Omental fat pad (tissue), 3 donors: ENCODE measurements at regions not wholly inside any gene's neighbourhood (a gene's known extent, or its start where the extent isn't known, plus 50 kb on each side); places are given as distances from the start of the nearest gene placed in this dataset.

Experiments used
- ATAC-seq: fragments of 150-250 bp; one replicate; pipeline ENCODE4 v1.9.1; 2016; ENCODE audit warnings: mild to moderate bottlenecking, moderate library complexity; ENCODE audit not compliant: low FRiP score
- DNase-seq: peaks from one replicate; pipeline ENCODE4 v3.0.0-alpha.2; 2019; ENCODE audit warnings: low spot score
- CTCF ChIP-seq, 3 donors: fragments of 450-650 bp; IDR thresholded peaks; one replicate each; pipeline ENCODE4 v1.5.1; 2016 to 2017; ENCODE audit warnings: antibody characterized with exemption in 3 of 3, mild to moderate bottlenecking in 3 of 3, moderate library complexity in 2 of 3

GRCh38 chr19:30780456-30780855 lies 408.3 kb downstream of the ZNF536 start:
- TF ChIP-seq CTCF (IDR thresholded peaks at IDR 0.05) = no peak
- ATAC-seq (no peak), DNase-seq (no peak)

- no peak for DNase-seq
- no peak for TF ChIP-seq CTCF (IDR thresholded peaks at IDR 0.05)
- no peak for ATAC-seq
Observed at GRCh38 chr19:30780032-30780431, 407.8 kb downstream of the ZNF536 start.

- no peak for TF ChIP-seq CTCF (IDR thresholded peaks at IDR 0.05)
- ATAC-seq = no peak
- no peak for DNase-seq
Observed at GRCh38 chr19:30778961-30779715, 407.0 kb downstream of the ZNF536 start.

- no peak for DNase-seq
- no peak for ATAC-seq
- TF ChIP-seq CTCF (IDR thresholded peaks at IDR 0.05) = no peak
Observed at GRCh38 chr19:30778061-30778460, 405.9 kb downstream of the ZNF536 start.

GRCh38 chr19:30775956-30776355 lies 403.8 kb downstream of the ZNF536 start:
- TF ChIP-seq CTCF (IDR thresholded peaks at IDR 0.05) = no peak
- no peak for ATAC-seq
- DNase-seq = no peak

DNA sequence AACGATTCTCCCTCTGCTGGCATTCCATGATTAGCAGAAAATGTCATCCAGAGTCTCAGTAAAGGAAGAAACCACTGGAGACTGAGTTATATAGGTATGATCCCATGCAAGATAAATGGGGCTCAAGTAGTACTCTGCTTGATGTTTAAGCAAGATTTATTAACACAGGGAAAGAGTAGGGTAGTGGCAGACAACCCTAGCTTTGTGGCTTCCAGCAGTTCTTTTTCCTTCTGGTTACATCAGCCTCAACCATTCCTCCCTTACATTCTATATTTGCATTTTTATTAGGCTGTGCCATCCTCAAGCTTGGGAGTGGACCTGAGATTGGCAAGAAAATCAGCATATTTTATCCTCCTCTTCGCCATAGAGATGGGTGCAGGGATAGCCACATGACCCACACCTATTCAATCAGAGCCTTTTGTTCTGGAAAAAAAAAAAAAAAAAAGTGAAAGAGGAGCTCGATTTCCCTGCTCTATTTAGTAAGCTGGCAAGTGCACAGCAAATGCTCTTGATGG lies 402.1 kb downstream of the ZNF536 start:
- ATAC-seq (no peak), DNase-seq (no peak)
- TF ChIP-seq CTCF (IDR thresholded peaks at IDR 0.05) = no peak

- no peak for DNase-seq
- ATAC-seq = no peak
- TF ChIP-seq CTCF (IDR thresholded peaks at IDR 0.05) = no peak
Observed at GRCh38 chr19:30762651-30763050, 390.5 kb downstream of the ZNF536 start.
